ENCODE measurements at regions not wholly inside any gene's neighbourhood (a gene's known extent, or its start where the extent isn't known, plus 50 kb on each side); places are given as distances from the start of the nearest gene placed in this dataset.

DNA sequence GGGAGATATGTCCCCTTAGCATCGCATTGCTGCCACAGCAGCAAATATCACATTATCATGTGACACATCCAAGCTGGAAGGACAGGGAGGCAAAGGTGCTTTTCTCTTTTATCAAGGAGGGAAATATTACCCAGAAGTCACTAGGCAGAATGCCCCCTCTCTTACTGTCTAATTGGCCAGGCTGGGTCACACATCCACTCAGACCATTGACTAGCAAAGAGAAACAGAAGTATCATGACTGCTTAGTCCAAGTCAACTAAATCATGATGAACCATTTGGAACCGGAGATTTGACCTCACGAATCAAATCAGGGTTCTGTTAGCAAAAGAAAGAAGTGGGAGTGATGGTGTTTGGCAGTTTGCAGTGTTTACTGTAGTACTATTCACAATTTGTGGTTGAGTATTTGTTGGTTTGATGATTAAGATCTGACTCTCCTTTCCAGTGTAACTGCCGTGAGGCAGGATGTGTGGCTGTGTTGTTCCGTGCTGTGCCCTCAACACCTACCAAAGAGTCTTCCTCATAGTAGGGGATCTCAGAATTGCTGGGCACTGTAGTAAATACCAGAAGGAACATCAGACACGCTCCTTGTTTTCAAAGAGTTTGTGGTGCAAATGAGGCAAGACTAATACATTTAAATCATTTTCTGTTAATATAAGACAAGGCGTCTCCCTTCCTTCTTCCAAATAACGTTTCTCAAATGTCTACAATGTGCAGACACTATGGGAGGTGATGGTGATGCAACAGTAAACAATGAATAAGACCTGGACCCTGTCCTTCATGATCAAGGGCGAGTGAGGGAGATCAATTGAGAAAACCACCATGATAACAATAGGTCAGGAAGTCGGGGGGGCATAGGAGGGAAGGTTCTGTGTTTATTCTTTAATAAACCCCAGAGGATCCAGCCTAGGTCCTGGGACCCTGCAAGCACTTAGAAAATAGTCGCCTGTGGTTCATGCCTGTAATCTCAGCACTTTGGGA, 194.4 kb upstream of the CRY1 start:
- H3K27ac ChIP-seq = no peak overlapping the region
- no peak for DNase-seq
- H3K9ac ChIP-seq (ENCODE audit: low read depth in 2 of 2, low read length in 2 of 2) = no peak overlapping the region
- TF ChIP-seq, protein P1, sequence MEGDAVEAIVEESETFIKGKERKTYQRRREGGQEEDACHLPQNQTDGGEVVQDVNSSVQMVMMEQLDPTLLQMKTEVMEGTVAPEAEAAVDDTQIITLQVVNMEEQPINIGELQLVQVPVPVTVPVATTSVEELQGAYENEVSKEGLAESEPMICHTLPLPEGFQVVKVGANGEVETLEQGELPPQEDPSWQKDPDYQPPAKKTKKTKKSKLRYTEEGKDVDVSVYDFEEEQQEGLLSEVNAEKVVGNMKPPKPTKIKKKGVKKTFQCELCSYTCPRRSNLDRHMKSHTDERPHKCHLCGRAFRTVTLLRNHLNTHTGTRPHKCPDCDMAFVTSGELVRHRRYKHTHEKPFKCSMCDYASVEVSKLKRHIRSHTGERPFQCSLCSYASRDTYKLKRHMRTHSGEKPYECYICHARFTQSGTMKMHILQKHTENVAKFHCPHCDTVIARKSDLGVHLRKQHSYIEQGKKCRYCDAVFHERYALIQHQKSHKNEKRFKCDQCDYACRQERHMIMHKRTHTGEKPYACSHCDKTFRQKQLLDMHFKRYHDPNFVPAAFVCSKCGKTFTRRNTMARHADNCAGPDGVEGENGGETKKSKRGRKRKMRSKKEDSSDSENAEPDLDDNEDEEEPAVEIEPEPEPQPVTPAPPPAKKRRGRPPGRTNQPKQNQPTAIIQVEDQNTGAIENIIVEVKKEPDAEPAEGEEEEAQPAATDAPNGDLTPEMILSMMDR (IDR thresholded peaks at IDR 0.05) = no peak
- no peaks in the 10 kb centered on the region for H3K27me3 ChIP-seq
- no peak overlapping the region for H3K4me3 ChIP-seq
- no peaks in the 10 kb centered on the region for H3K4me1 ChIP-seq
- H3K9me3 ChIP-seq = no peaks in the 10 kb centered on the region
- H3K36me3 ChIP-seq = no peaks in the 10 kb centered on the region
- intact Hi-C loops (cut with DNase I) = no loop called here

- H3K9me3 ChIP-seq = no peaks in the 10 kb centered on the region
- intact Hi-C loops (cut with DNase I) = no loop called here
- H3K4me1 ChIP-seq = no peaks in the 10 kb centered on the region
- TF ChIP-seq, protein P1 (IDR thresholded peaks at IDR 0.05) = no peak
- no peak overlapping the region for H3K27ac ChIP-seq
- no peaks in the 10 kb centered on the region for H3K27me3 ChIP-seq
- no peak overlapping the region for H3K9ac ChIP-seq (ENCODE audit: low read depth in 2 of 2, low read length in 2 of 2)
- no peak overlapping the region for H3K4me3 ChIP-seq
- no peaks in the 10 kb centered on the region for H3K36me3 ChIP-seq
- no peak for DNase-seq
Measured at GRCh38 chr12:107288414-107289127, 195.2 kb upstream of the CRY1 start.

DNA sequence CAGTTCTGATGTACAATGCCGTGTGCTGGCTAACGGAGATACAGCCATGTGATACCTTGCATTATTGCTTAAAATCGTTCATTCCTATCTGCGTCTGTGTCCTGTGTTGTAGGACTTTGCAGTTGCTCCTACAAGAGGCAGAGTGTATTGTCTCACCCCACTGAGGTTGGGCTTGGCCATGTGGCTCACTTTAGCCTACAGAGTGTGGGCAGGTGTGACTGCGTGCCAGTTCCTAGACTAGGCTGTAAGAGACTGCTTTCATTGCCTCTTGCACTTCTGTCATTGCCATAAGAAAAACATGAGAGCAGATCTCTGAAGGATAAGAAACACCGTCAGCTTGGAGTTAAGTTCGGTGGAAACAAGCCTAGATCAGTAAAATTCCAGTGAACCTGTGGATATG, 197.7 kb upstream of the CRY1 start:
- no peak for DNase-seq
- Histone ChIP-seq H3K4me1 (no peaks in the 10 kb centered on the region), H3K36me3 (no peaks in the 10 kb centered on the region), H3K27me3 (no peaks in the 10 kb centered on the region), H3K9me3 (no peaks in the 10 kb centered on the region), H3K9ac (ENCODE audit: low read depth in 2 of 2, low read length in 2 of 2) (no peak overlapping the region), H3K27ac (no peak overlapping the region), H3K4me3 (no peak overlapping the region)
- intact Hi-C loops (cut with DNase I) = no loop called here
- TF ChIP-seq, protein P1 (IDR thresholded peaks at IDR 0.05) = no peak

GRCh38 chr12:107296681-107297089, 203.3 kb upstream of the CRY1 start:
- no peak overlapping the region for H3K4me3 ChIP-seq
- TF ChIP-seq, protein P1 (IDR thresholded peaks at IDR 0.05) = no peak
- DNase-seq = no peak
- H3K9me3 ChIP-seq = no peaks in the 10 kb centered on the region
- H3K27me3 ChIP-seq = no peaks in the 10 kb centered on the region
- no peak overlapping the region for H3K9ac ChIP-seq (ENCODE audit: low read depth in 2 of 2, low read length in 2 of 2)
- no peaks in the 10 kb centered on the region for H3K36me3 ChIP-seq
- intact Hi-C loops (cut with DNase I) = no loop called here
- no peak overlapping the region for H3K27ac ChIP-seq
- H3K4me1 ChIP-seq = no peaks in the 10 kb centered on the region

DNA sequence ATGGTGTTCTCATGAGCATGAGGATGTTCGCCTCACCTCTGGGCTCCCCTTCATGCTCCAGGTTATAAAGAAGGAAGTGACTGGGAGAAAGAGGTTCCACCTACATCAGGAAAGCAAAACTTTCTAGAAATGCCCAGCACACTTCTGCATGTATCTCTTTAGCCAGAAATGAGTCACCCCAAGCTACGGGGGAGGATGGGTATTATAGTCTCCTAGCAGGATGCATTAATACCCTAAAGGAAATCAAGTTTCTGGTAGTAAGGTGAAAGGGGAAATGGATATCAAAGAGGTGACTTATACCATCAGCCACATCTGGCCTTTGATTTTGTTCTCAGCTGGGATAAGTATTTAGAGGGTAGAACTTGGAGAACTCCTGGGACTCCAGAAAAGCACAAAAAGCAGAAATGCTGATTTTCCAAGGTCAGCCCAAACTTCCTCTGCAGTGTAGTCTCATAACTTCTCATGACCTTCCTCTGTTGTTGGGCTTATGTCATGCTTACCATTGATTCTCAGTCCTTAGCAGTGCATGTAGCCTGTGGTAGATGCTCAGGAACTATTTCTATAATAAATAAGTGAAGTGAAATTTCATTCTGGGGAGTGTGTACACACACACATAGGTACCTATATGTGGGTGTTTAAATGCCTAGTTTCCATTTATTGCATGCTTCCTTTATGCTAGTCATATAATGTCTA, 209.4 kb upstream of the CRY1 start:
- no peak overlapping the region for H3K27ac ChIP-seq
- TF ChIP-seq, protein P1 (IDR thresholded peaks at IDR 0.05) = no peak
- DNase-seq = no peak
- no peak overlapping the region for H3K4me3 ChIP-seq
- no peaks in the 10 kb centered on the region for H3K27me3 ChIP-seq
- H3K36me3 ChIP-seq = no peaks in the 10 kb centered on the region
- no peaks in the 10 kb centered on the region for H3K9me3 ChIP-seq
- no peak overlapping the region for H3K9ac ChIP-seq (ENCODE audit: low read depth in 2 of 2, low read length in 2 of 2)
- intact Hi-C loops (cut with DNase I) = no loop called here
- H3K4me1 ChIP-seq = no peaks in the 10 kb centered on the region
